SK-N-SH (cell line): ENCODE measurements at regions not wholly inside any gene's neighbourhood (a gene's known extent, or its start where the extent isn't known, plus 50 kb on each side); places are given as distances from the start of the nearest gene placed in this dataset.

Experiments
- CTCF ChIA-PET: fragments of 300-600, 350-600 bp; formaldehyde crosslinking; extraction: SDS; loops from one replicate; lab custom pipeline; 2021; lab: Yijun Ruan, JAX
- POLR2A ChIA-PET: fragments of 350-600 bp; sonication (Branson Sonifier 250); formaldehyde crosslinking; extraction: SDS; loops from one replicate; lab custom pipeline; 2020; ENCODE audit warnings: antibody characterized with exemption, inconsistent platforms; lab: Yijun Ruan, JAX
- DNase-seq: peaks from one replicate; pipeline ENCODE4 v3.0.0; 2012
- H2AFZ ChIP-seq: fragments of 200-600 bp; sonication (generic); 2 replicates; pipeline ENCODE4 v1.8.1; 2016; ENCODE audit warnings: antibody characterized with exemption, mild to moderate bottlenecking, low read depth
- H3F3A ChIP-seq: fragments of 200-600 bp; sonication (generic); replicated peaks from 2 replicates; pipeline ENCODE3; 2016; ENCODE audit warnings: antibody characterized with exemption, mild to moderate bottlenecking; ENCODE audit not compliant: insufficient read depth
- H3K27ac ChIP-seq, 2 experiments: fragments of 200-500 bp in 1 of 2; fragments of 200-600 bp in 1 of 2; sonication (Bioruptor generic) in 1 of 2; sonication (generic), shearing (Covaris generic) in 1 of 2; 2 replicates each; pipeline versions ENCODE4 v1.5.1 to v1.6.1; 2014 to 2016; ENCODE audit warnings: low read depth in 2 of 2, inconsistent platforms in 1 of 2, low read length in 1 of 2, mild to moderate bottlenecking in 1 of 2, mixed read lengths in 1 of 2
- H3K27me3 ChIP-seq: fragments of 200-600 bp; sonication (generic), shearing (Covaris generic); 2 replicates; pipeline ENCODE4 v1.6.1; 2016; ENCODE audit warnings: mixed run types; ENCODE audit not compliant: insufficient read depth
- H3K36me3 ChIP-seq, 2 experiments: fragments of 200-500 bp in 1 of 2; fragments of 200-600 bp in 1 of 2; sonication (Bioruptor generic) in 1 of 2; sonication (generic) in 1 of 2; replicated peaks in 1 of 2; 2 replicates each; pipeline versions ENCODE3 to v1.5.1; 2014 to 2016; ENCODE audit warnings: low read length in 1 of 2, mild to moderate bottlenecking in 1 of 2; ENCODE audit not compliant: insufficient read depth in 2 of 2, control insufficient read depth in 1 of 2
- H3K4me1 ChIP-seq, 2 experiments: fragments of 200-500 bp in 1 of 2; fragments of 200-600 bp in 1 of 2; sonication (Bioruptor generic) in 1 of 2; sonication (generic), shearing (Covaris generic) in 1 of 2; 2 replicates each; pipeline versions ENCODE4 v1.5.1 to v1.6.1; 2014 to 2016; ENCODE audit warnings: low read depth in 1 of 2, low read length in 1 of 2, mixed run types in 1 of 2; ENCODE audit not compliant: insufficient read depth in 2 of 2, control insufficient read depth in 1 of 2
- H3K4me2 ChIP-seq: fragments of 200-600 bp; sonication (generic), shearing (Covaris generic); 2 replicates; pipeline ENCODE4 v1.6.1; 2017; ENCODE audit warnings: mixed run types
- H3K4me3 ChIP-seq, 2 experiments: fragments of 200-500 bp in 1 of 2; fragments of 200-600 bp in 1 of 2; sonication (Bioruptor generic) in 1 of 2; sonication (generic), shearing (Covaris generic) in 1 of 2; 2 replicates each; pipeline versions ENCODE4 v1.5.1 to v1.8.1; 2014 to 2016; ENCODE audit warnings: low read depth in 2 of 2, inconsistent platforms in 1 of 2, low read length in 1 of 2, mild to moderate bottlenecking in 1 of 2, mixed read lengths in 1 of 2, moderate library complexity in 1 of 2
- H3K79me2 ChIP-seq: fragments of 200-600 bp; sonication (generic); 2 replicates; pipeline ENCODE4 v1.8.1; 2017; ENCODE audit warnings: mild to moderate bottlenecking; ENCODE audit not compliant: insufficient read depth
- H3K9ac ChIP-seq: fragments of 200-600 bp; sonication (generic); 2 replicates; pipeline ENCODE4 v1.6.1; 2017; ENCODE audit warnings: mixed run types
- H3K9me2 ChIP-seq: fragments of 200-600 bp; sonication (generic); 2 replicates; pipeline ENCODE4 v1.6.1; 2017; ENCODE audit warnings: mixed run types
- H3K9me3 ChIP-seq: fragments of 200-600 bp; sonication (generic); 2 replicates; pipeline ENCODE4 v1.6.1; 2017; ENCODE audit warnings: mixed run types, mild to moderate bottlenecking, moderate library complexity
- H4K20me1 ChIP-seq: fragments of 200-600 bp; sonication (generic); 2 replicates; pipeline ENCODE4 v1.6.1; 2017; ENCODE audit warnings: mild to moderate bottlenecking, mixed run types; ENCODE audit not compliant: insufficient read depth
- EP300 ChIP-seq, 2 experiments: IDR thresholded peaks; 2 replicates each; pipeline versions ENCODE4 v1.4.0 to v1.6.1; 2012; ENCODE audit warnings: borderline replicate concordance in 1 of 2, low read depth in 1 of 2, low read length in 1 of 2
- FOXJ3 ChIP-seq: sonication (generic); formaldehyde crosslinking; IDR thresholded peaks from 2 replicates; pipeline ENCODE4 v1.5.1; 2020; ENCODE audit warnings: mild to moderate bottlenecking, missing genetic modification reagents
- GABPA ChIP-seq: IDR thresholded peaks from 2 replicates; pipeline ENCODE4 v1.4.0; 2012; ENCODE audit warnings: low read depth, mild to moderate bottlenecking
- JUND ChIP-seq: IDR thresholded peaks from 2 replicates; pipeline ENCODE4 v1.4.0; 2012
- MAX ChIP-seq: IDR thresholded peaks from 2 replicates; pipeline ENCODE4 v1.4.0; 2012; ENCODE audit warnings: low read depth
- MEF2A ChIP-seq: IDR thresholded peaks from 2 replicates; pipeline ENCODE4 v1.4.0; 2012; ENCODE audit warnings: low read depth, borderline replicate concordance
- NRF1 ChIP-seq: IDR thresholded peaks from 2 replicates; pipeline ENCODE4 v1.6.1; 2012; ENCODE audit warnings: low read depth, mild to moderate bottlenecking, low read length
- RXRA ChIP-seq: IDR thresholded peaks from 2 replicates; pipeline ENCODE4 v1.4.0; 2012; ENCODE audit warnings: low read depth, mild to moderate bottlenecking, borderline replicate concordance
- SIN3A ChIP-seq: IDR thresholded peaks from 2 replicates; pipeline ENCODE4 v1.6.1; 2012; ENCODE audit warnings: low read depth, mild to moderate bottlenecking, low read length, moderate library complexity, borderline replicate concordance
- SMC3 ChIP-seq: IDR thresholded peaks from 2 replicates; pipeline ENCODE4 v1.6.1; 2012; ENCODE audit warnings: low read depth, low read length, improper control_type of control experiment
- TAF1 ChIP-seq: IDR thresholded peaks from 2 replicates; pipeline ENCODE4 v1.6.1; 2012; ENCODE audit warnings: low read depth, mild to moderate bottlenecking, low read length, moderate library complexity, borderline replicate concordance
- USF1 ChIP-seq: IDR thresholded peaks from 2 replicates; pipeline ENCODE4 v1.4.0; 2012; ENCODE audit warnings: low read depth, borderline replicate concordance
- USF2 ChIP-seq: fragments of 150-350 bp; IDR thresholded peaks from 2 replicates; pipeline ENCODE4 v1.6.1; 2017; ENCODE audit warnings: antibody characterized with exemption, low read length, low read depth, borderline replicate concordance
- YY1 ChIP-seq: IDR thresholded peaks from 2 replicates; pipeline ENCODE4 v1.4.0; 2012; ENCODE audit warnings: low read depth, mild to moderate bottlenecking
- WGBS: methylation state at CpG from one replicate; pipeline ENCODE4 v1.1.6; 2017; ENCODE audit warnings: low lambda C conversion rate; 5-methylcytosine and 5-hydroxymethylcytosine counted together
- TF ChIP-seq, protein P1 (sequence below): IDR thresholded peaks from 2 replicates; pipeline ENCODE4 v1.6.1; 2012; ENCODE audit warnings: mild to moderate bottlenecking, low read depth, low read length, moderate library complexity

GRCh38 chr10:64275001-64275400 lies 753.8 kb downstream of the REEP3 start (continued):
- TF ChIP-seq, protein P1, sequence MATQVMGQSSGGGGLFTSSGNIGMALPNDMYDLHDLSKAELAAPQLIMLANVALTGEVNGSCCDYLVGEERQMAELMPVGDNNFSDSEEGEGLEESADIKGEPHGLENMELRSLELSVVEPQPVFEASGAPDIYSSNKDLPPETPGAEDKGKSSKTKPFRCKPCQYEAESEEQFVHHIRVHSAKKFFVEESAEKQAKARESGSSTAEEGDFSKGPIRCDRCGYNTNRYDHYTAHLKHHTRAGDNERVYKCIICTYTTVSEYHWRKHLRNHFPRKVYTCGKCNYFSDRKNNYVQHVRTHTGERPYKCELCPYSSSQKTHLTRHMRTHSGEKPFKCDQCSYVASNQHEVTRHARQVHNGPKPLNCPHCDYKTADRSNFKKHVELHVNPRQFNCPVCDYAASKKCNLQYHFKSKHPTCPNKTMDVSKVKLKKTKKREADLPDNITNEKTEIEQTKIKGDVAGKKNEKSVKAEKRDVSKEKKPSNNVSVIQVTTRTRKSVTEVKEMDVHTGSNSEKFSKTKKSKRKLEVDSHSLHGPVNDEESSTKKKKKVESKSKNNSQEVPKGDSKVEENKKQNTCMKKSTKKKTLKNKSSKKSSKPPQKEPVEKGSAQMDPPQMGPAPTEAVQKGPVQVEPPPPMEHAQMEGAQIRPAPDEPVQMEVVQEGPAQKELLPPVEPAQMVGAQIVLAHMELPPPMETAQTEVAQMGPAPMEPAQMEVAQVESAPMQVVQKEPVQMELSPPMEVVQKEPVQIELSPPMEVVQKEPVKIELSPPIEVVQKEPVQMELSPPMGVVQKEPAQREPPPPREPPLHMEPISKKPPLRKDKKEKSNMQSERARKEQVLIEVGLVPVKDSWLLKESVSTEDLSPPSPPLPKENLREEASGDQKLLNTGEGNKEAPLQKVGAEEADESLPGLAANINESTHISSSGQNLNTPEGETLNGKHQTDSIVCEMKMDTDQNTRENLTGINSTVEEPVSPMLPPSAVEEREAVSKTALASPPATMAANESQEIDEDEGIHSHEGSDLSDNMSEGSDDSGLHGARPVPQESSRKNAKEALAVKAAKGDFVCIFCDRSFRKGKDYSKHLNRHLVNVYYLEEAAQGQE, result no peak
- no peak for TF ChIP-seq SMC3
- no peak for TF ChIP-seq MAX

GRCh38 chr10:64275774-64276173 lies 754.6 kb downstream of the REEP3 start:
- H3K4me2 ChIP-seq, result no peak overlapping the region
- WGBS, result 7% methylated on average over 2 of the region's 2 CpGs

GRCh38 chr10:64277536-64277935 lies 756.3 kb downstream of the REEP3 start:
- Histone ChIP-seq H3K4me1 (no peaks in the 10 kb centered on the region), H3K4me2 (no peak overlapping the region), H4K20me1 (no peaks in the 10 kb centered on the region), H3K9me2 (no peaks in the 10 kb centered on the region), H3K9ac (no peak overlapping the region), H3K4me3 (no peak overlapping the region), H2AFZ (no peak overlapping the region), H3F3A (no peaks in the 10 kb centered on the region), H3K27me3 (no peaks in the 10 kb centered on the region), H3K9me3 (no peaks in the 10 kb centered on the region), H3K79me2 (no peaks in the 10 kb centered on the region)
- CTCF ChIA-PET, result no interaction called here
- POLR2A ChIA-PET, result no interaction called here
- 34% methylated on average over 3 of the region's 3 CpGs for WGBS
- DNase-seq, result no peak
- TF ChIP-seq USF2 (no peak), MEF2A (no peak), SIN3A (no peak), JUND (no peak), RXRA (no peak), FOXJ3 (CRISPR knock-in tag) (no peak), YY1 (no peak), TAF1 (no peak)
- TF ChIP-seq, all 33 proteins: peak for 0
- Histone ChIP-seq H3K27ac (no peak overlapping the region), H3K36me3 (no peaks in the 10 kb centered on the region)

More at GRCh38 chr10:64275774-64276173, 754.6 kb downstream of the REEP3 start:
- Histone ChIP-seq H3K9ac (no peak overlapping the region), H3K27me3 (no peaks in the 10 kb centered on the region), H3K36me3 (no peaks in the 10 kb centered on the region), H3F3A (no peaks in the 10 kb centered on the region), H3K27ac (no peak overlapping the region), H3K9me2 (no peaks in the 10 kb centered on the region), H4K20me1 (no peaks in the 10 kb centered on the region), H3K4me3 (no peak overlapping the region), H2AFZ (no peak overlapping the region)
- POLR2A ChIA-PET, result interaction anchor here (0.6 kb wide), 1 partner anchor 34 kb away, joined by 3 read pairs; no protein-coding TSS in a partner anchor
- DNase-seq, result no peak
- TF ChIP-seq NRF1 (no peak), SMC3 (no peak), GABPA (no peak), USF1 (no peak), EP300 (IDR thresholded peaks at IDR 0.05; ENCODE audit: borderline replicate concordance in 1 of 2, low read depth in 1 of 2, low read length in 1 of 2) (no peak)
- TF ChIP-seq, all 33 proteins: peak for 0
- Histone ChIP-seq H3K4me1 (no peaks in the 10 kb centered on the region), H3K9me3 (no peaks in the 10 kb centered on the region), H3K79me2 (no peaks in the 10 kb centered on the region)
- CTCF ChIA-PET, result no interaction called here
